ENCODE measurements at regions not wholly inside any gene's neighbourhood (a gene's known extent, or its start where the extent isn't known, plus 50 kb on each side); places are given as distances from the start of the nearest gene placed in this dataset.

DNA sequence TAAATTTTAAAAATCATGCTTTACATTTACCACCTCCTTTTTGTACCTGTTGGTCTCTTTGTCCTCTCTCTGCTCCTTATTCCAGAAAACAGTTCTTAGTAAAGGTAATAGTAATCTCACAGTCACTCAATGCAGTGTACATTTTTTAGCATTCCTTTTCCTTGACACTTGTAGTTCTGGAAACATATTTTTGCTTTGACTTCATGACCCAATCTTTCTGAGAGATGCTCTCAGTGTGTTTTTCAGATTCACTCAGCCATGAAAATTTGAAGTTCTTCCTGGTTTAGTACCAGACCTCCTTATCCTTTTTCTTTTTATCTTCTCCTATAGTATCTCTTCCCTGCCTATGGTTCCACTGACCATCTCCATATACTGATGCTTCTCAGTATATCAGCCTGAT is 747.5 kb upstream of the ZEB2 start:
- ChIA-PET CTCF (no interaction called here), POLR2A (ENCODE audit: unreplicated experiment) (no interaction called here)
- H3K4me3 ChIP-seq (ENCODE audit: low read length), result no peak overlapping the region
- no peaks in the 10 kb centered on the region for H4K20me1 ChIP-seq (ENCODE audit: low read length)
- H3F3A ChIP-seq (ENCODE audit: low read length, unreplicated experiment), result no peaks in the 10 kb centered on the region
- H3K27me3 ChIP-seq (ENCODE audit: low read length), result no peaks in the 10 kb centered on the region
- no peaks in the 10 kb centered on the region for H3K4me1 ChIP-seq (ENCODE audit: insufficient read depth, low read length)
- 0 out of 2 replicates have a peak, but pooled peaks cover 2% of the 10 kb centered on the region for H3K9me3 ChIP-seq (ENCODE audit: low read length)
- no peak overlapping the region for H3K9ac ChIP-seq (ENCODE audit: low read length)
- TF ChIP-seq EZH2 (IDR thresholded peaks at IDR 0.05; ENCODE audit: low read length, unreplicated experiment) (no peak), EZH2phosphoT487 (IDR thresholded peaks at IDR 0.05; ENCODE audit: borderline replicate concordance, low read length) (no peak)
- TF ChIP-seq, protein P1, sequence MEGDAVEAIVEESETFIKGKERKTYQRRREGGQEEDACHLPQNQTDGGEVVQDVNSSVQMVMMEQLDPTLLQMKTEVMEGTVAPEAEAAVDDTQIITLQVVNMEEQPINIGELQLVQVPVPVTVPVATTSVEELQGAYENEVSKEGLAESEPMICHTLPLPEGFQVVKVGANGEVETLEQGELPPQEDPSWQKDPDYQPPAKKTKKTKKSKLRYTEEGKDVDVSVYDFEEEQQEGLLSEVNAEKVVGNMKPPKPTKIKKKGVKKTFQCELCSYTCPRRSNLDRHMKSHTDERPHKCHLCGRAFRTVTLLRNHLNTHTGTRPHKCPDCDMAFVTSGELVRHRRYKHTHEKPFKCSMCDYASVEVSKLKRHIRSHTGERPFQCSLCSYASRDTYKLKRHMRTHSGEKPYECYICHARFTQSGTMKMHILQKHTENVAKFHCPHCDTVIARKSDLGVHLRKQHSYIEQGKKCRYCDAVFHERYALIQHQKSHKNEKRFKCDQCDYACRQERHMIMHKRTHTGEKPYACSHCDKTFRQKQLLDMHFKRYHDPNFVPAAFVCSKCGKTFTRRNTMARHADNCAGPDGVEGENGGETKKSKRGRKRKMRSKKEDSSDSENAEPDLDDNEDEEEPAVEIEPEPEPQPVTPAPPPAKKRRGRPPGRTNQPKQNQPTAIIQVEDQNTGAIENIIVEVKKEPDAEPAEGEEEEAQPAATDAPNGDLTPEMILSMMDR (conservative IDR thresholded peaks at IDR 0.05; ENCODE audit: low read depth, low read length), result no peak
- no peak overlapping the region for H3K4me2 ChIP-seq (ENCODE audit: low read length)
- H3K36me3 ChIP-seq (ENCODE audit: low read depth, low read length), result no peaks in the 10 kb centered on the region
- no peak overlapping the region for H3K27ac ChIP-seq (ENCODE audit: low read length)
- DNase-seq (no peak), ATAC-seq (no peak)
- intact Hi-C loops (cut with micrococcal nuclease), result no loop called here
- H3K79me2 ChIP-seq (ENCODE audit: low read length), result no peaks in the 10 kb centered on the region
- no peak overlapping the region for H2AFZ ChIP-seq (ENCODE audit: low read length)
- H3K9me2 ChIP-seq (replicated peaks; ENCODE audit: low read length), result no peaks in the 10 kb centered on the region
- BruUV-seq (replicated peaks), result no TSS peak

DNA sequence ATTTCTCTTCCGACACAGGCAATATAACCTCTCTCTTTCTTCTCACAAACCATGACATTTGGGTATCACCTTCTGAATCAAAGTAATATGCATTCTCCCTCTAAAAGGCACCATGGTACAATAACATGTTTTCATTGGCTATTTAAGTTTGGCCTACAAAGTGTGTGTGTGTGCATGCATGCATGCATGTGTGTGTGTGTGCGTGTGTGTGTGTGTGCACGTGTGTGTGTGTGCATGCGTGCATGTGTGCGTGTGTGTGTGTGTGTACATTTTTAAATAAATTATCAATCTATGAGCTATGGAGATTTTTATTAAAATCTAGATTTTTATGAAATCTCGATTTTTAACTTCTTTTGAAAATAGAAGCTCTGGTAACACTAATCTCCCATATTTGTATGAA is 745.3 kb upstream of the ZEB2 start:
- intact Hi-C loops (cut with micrococcal nuclease), result no loop called here
- Histone ChIP-seq H3K9me3 (ENCODE audit: low read length) (no peaks in the 10 kb centered on the region), H3K36me3 (ENCODE audit: low read depth, low read length) (no peaks in the 10 kb centered on the region), H3K27me3 (ENCODE audit: low read length) (no peaks in the 10 kb centered on the region), H3K9ac (ENCODE audit: low read length) (no peak overlapping the region), H3K4me2 (ENCODE audit: low read length) (no peak overlapping the region), H3K27ac (ENCODE audit: low read length) (no peak overlapping the region), H3K4me3 (ENCODE audit: low read length) (no peak overlapping the region), H2AFZ (ENCODE audit: low read length) (no peak overlapping the region), H3K4me1 (ENCODE audit: insufficient read depth, low read length) (no peaks in the 10 kb centered on the region), H3K9me2 (replicated peaks; ENCODE audit: low read length) (no peaks in the 10 kb centered on the region), H4K20me1 (ENCODE audit: low read length) (no peaks in the 10 kb centered on the region), H3K79me2 (ENCODE audit: low read length) (no peaks in the 10 kb centered on the region), H3F3A (ENCODE audit: low read length, unreplicated experiment) (no peaks in the 10 kb centered on the region)
- BruUV-seq (replicated peaks), result no TSS peak
- TF ChIP-seq EZH2 (IDR thresholded peaks at IDR 0.05; ENCODE audit: low read length, unreplicated experiment), result no peak
- no peak for TF ChIP-seq EZH2phosphoT487 (IDR thresholded peaks at IDR 0.05; ENCODE audit: borderline replicate concordance, low read length)
- TF ChIP-seq, protein P1 (conservative IDR thresholded peaks at IDR 0.05; ENCODE audit: low read depth, low read length), result no peak
- ChIA-PET POLR2A (ENCODE audit: unreplicated experiment) (no interaction called here), CTCF (no interaction called here)
- DNase-seq (no peak), ATAC-seq (no peak)

DNA sequence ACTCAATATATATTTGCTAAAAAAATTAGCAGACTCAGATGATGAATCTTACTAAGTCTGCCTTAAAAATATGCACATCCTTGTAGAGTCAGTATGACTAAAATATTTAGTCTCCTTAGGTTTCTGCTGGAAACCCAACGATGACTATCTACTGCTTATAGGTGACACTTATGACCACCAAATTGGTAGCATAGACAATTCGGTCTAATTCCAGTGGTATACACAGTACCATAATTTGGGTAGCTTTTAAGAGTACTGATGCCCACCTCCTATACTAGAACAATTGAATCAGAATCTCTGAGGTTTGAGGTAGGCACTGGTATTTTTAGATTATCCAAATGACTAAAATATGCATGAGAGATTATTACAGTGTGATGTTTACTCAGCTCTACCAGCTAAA is 740.8 kb upstream of the ZEB2 start:
- Histone ChIP-seq H3K36me3 (ENCODE audit: low read depth, low read length) (no peaks in the 10 kb centered on the region), H3K27me3 (ENCODE audit: low read length) (no peaks in the 10 kb centered on the region), H3K27ac (ENCODE audit: low read length) (no peak overlapping the region), H3K4me1 (ENCODE audit: insufficient read depth, low read length) (no peaks in the 10 kb centered on the region), H3K4me3 (ENCODE audit: low read length) (no peak overlapping the region), H3K9me2 (replicated peaks; ENCODE audit: low read length) (no peaks in the 10 kb centered on the region), H4K20me1 (ENCODE audit: low read length) (no peaks in the 10 kb centered on the region), H3K9me3 (ENCODE audit: low read length) (no peaks in the 10 kb centered on the region), H3K79me2 (ENCODE audit: low read length) (no peaks in the 10 kb centered on the region), H3K9ac (ENCODE audit: low read length) (no peak overlapping the region), H3F3A (ENCODE audit: low read length, unreplicated experiment) (no peaks in the 10 kb centered on the region), H3K4me2 (ENCODE audit: low read length) (no peak overlapping the region), H2AFZ (ENCODE audit: low read length) (no peak overlapping the region)
- no peak for DNase-seq
- intact Hi-C loops (cut with micrococcal nuclease), result no loop called here
- ChIA-PET CTCF (no interaction called here), POLR2A (ENCODE audit: unreplicated experiment) (no interaction called here)
- no peak for ATAC-seq
- no TSS peak for BruUV-seq (replicated peaks)
- TF ChIP-seq EZH2 (IDR thresholded peaks at IDR 0.05; ENCODE audit: low read length, unreplicated experiment) (no peak), EZH2phosphoT487 (IDR thresholded peaks at IDR 0.05; ENCODE audit: borderline replicate concordance, low read length) (no peak)
- TF ChIP-seq, protein P1 (conservative IDR thresholded peaks at IDR 0.05; ENCODE audit: low read depth, low read length), result no peak

All from PC-3 (cell line).